ENCODE measurements at regions not wholly inside any gene's neighbourhood (a gene's known extent, or its start where the extent isn't known, plus 50 kb on each side); places are given as distances from the start of the nearest gene placed in this dataset.

GRCh38 chr2:176984987-176985386 is 227.6 kb upstream of the HNRNPA3 start:
- H3K4me3 ChIP-seq (ENCODE audit: severe bottlenecking): no peak overlapping the region
- no peak overlapping the region for H3K27ac ChIP-seq (ENCODE audit: poor library complexity, severe bottlenecking)
- no peaks in the 10 kb centered on the region for H3K4me1 ChIP-seq (ENCODE audit: insufficient read depth, poor library complexity, severe bottlenecking)
- H3K36me3 ChIP-seq (ENCODE audit: low read depth): no peaks in the 10 kb centered on the region
- DNase-seq (ENCODE audit: low spot score): no peak
- no peak for TF ChIP-seq CTCF (IDR thresholded peaks at IDR 0.05; ENCODE audit: poor library complexity, severe bottlenecking)
- peaks cover 3% of the 10 kb centered on the region for H3K27me3 ChIP-seq (ENCODE audit: insufficient read depth, poor library complexity, severe bottlenecking)
- H3K9me3 ChIP-seq (ENCODE audit: severe bottlenecking): no peaks in the 10 kb centered on the region
- no peak for ATAC-seq (ENCODE audit: low read depth)

GRCh38 chr2:176985871-176986270 is 226.7 kb upstream of the HNRNPA3 start:
- TF ChIP-seq CTCF (IDR thresholded peaks at IDR 0.05; ENCODE audit: poor library complexity, severe bottlenecking): no peak
- Histone ChIP-seq H3K4me3 (ENCODE audit: severe bottlenecking) (no peak overlapping the region), H3K36me3 (ENCODE audit: low read depth) (no peaks in the 10 kb centered on the region), H3K4me1 (ENCODE audit: insufficient read depth, poor library complexity, severe bottlenecking) (no peaks in the 10 kb centered on the region), H3K9me3 (ENCODE audit: severe bottlenecking) (no peaks in the 10 kb centered on the region), H3K27me3 (ENCODE audit: insufficient read depth, poor library complexity, severe bottlenecking) (peaks cover 3% of the 10 kb centered on the region), H3K27ac (ENCODE audit: poor library complexity, severe bottlenecking) (no peak overlapping the region)
- DNase-seq (ENCODE audit: low spot score) (no peak), ATAC-seq (ENCODE audit: low read depth) (no peak)

- H3K27me3 ChIP-seq (ENCODE audit: insufficient read depth, poor library complexity, severe bottlenecking): peaks cover 3% of the 10 kb centered on the region
- no peak for TF ChIP-seq CTCF (IDR thresholded peaks at IDR 0.05; ENCODE audit: poor library complexity, severe bottlenecking)
- H3K4me3 ChIP-seq (ENCODE audit: severe bottlenecking): no peak overlapping the region
- no peak overlapping the region for H3K27ac ChIP-seq (ENCODE audit: poor library complexity, severe bottlenecking)
- H3K9me3 ChIP-seq (ENCODE audit: severe bottlenecking): no peaks in the 10 kb centered on the region
- DNase-seq (ENCODE audit: low spot score): no peak
- H3K4me1 ChIP-seq (ENCODE audit: insufficient read depth, poor library complexity, severe bottlenecking): no peaks in the 10 kb centered on the region
- H3K36me3 ChIP-seq (ENCODE audit: low read depth): no peaks in the 10 kb centered on the region
- ATAC-seq (ENCODE audit: low read depth): no peak
These were observed 226.1 kb upstream of the HNRNPA3 start for GRCh38 chr2:176986487-176986886.

GRCh38 chr2:176991411-176991810 is 221.2 kb upstream of the HNRNPA3 start:
- no peaks in the 10 kb centered on the region for H3K36me3 ChIP-seq (ENCODE audit: low read depth)
- no peak overlapping the region for H3K4me3 ChIP-seq (ENCODE audit: severe bottlenecking)
- TF ChIP-seq CTCF (IDR thresholded peaks at IDR 0.05; ENCODE audit: poor library complexity, severe bottlenecking): no peak
- no peak overlapping the region for H3K27ac ChIP-seq (ENCODE audit: poor library complexity, severe bottlenecking)
- H3K4me1 ChIP-seq (ENCODE audit: insufficient read depth, poor library complexity, severe bottlenecking): no peaks in the 10 kb centered on the region
- no peaks in the 10 kb centered on the region for H3K9me3 ChIP-seq (ENCODE audit: severe bottlenecking)
- ATAC-seq (ENCODE audit: low read depth) (no peak), DNase-seq (ENCODE audit: low spot score) (no peak)
- no peaks in the 10 kb centered on the region for H3K27me3 ChIP-seq (ENCODE audit: insufficient read depth, poor library complexity, severe bottlenecking)

GRCh38 chr2:176997074-176997791 is 215.4 kb upstream of the HNRNPA3 start:
- H3K4me3 ChIP-seq (ENCODE audit: severe bottlenecking): no peak overlapping the region
- no peaks in the 10 kb centered on the region for H3K4me1 ChIP-seq (ENCODE audit: insufficient read depth, poor library complexity, severe bottlenecking)
- ATAC-seq (ENCODE audit: low read depth): peak; percentile 73
- no peak overlapping the region for H3K27ac ChIP-seq (ENCODE audit: poor library complexity, severe bottlenecking)
- DNase-seq (ENCODE audit: low spot score): no peak
- H3K27me3 ChIP-seq (ENCODE audit: insufficient read depth, poor library complexity, severe bottlenecking): no peaks in the 10 kb centered on the region
- TF ChIP-seq CTCF (IDR thresholded peaks at IDR 0.05; ENCODE audit: poor library complexity, severe bottlenecking): no peak
- no peaks in the 10 kb centered on the region for H3K36me3 ChIP-seq (ENCODE audit: low read depth)
- H3K9me3 ChIP-seq (ENCODE audit: severe bottlenecking): no peaks in the 10 kb centered on the region

All from RWPE2 (cell line).